SK-N-DZ (cell line): ENCODE measurements at regions not wholly inside any gene's neighbourhood (a gene's known extent, or its start where the extent isn't known, plus 50 kb on each side); places are given as distances from the start of the nearest gene placed in this dataset.

Experiments used
- DNase-seq: peaks from one replicate; pipeline ENCODE4 v3.0.0-alpha.2; 2015; ENCODE audit warnings: low spot score

DNA sequence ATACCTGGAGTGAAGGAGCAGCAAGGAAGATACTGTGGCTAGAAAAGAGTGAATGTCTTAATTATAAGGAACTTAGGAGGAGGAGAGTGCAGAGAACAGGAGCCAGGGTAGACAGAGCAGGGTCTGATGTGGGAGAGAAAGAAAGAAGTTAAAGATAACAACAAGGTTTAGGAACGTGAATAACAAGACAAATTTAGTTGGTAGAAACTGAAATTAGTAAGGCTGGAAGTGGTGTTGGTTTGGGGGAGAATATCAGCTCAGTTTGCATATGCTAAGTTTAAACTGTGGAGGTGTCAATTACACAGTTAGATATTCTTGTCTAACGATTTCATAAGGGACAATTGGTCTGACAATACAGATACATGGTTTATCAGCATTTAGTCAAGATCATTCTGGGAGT, 1123.7 kb upstream of the PABPC4L start:
- DNase-seq, result no peak

DNA sequence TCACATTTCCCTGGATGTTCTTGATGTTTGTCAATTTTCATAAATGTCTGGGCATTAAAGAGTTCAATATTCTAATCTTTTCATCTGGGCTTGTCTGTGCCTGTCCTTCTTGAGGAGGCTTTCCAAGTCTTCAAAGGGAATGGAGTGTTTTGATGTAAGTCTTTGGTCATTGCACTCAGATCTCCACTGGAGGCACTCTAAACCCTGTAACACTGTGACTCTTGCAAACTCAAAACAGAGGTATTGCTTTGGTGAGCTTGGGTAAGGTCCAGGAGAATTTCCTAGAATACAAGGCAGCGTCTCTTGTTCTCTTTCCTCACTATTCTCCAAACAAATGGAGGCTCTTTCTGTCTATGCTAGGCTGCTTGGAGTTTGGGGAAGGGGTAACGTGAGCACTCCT, 1118.1 kb upstream of the PABPC4L start:
- DNase-seq, result no peak

DNA sequence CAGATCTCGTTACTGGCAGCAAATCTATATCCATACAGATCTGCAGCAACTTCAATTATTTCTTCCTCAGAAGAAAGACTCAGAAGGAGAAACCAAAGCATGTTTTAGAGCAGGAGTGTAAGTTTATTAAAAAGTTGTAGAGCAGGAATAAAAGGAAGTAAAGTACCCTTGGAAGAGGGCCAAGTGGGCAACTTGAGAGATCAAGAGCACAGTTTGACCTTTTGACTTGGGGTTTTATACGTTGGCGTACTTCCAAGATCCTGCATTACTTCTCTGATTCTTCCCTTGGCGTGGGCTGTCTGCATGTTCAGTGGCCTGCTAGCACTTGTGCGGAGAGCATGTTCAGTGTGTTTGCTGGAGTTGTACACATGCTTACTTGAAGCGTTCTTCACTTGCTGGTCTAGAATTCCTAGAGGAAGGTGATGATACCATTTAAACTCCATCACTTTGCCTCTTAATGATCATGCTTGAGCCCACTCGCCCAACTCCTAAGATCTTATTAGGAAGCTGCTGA, 1114.7 kb upstream of the PABPC4L start:
- no peak for DNase-seq

DNA sequence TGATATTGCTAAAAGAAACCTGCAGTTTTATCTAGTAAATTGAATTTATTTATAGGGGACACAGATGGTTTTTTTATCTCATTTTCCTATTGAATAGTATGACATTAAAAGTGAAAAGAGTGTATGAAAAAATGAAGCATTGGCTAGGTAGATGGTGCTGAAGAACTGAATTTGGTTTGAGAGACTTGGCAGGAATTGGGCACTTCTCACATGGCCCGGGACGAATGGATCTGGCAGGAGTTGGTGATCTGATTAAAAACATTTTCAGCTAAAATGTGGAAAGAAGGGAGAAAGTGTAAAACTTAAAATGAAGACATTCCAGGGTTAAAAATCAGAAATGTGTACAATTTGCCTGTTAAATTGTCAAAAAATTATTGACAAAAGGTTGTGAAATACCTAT, 1088.5 kb upstream of the PABPC4L start:
- DNase-seq, result no peak

DNA sequence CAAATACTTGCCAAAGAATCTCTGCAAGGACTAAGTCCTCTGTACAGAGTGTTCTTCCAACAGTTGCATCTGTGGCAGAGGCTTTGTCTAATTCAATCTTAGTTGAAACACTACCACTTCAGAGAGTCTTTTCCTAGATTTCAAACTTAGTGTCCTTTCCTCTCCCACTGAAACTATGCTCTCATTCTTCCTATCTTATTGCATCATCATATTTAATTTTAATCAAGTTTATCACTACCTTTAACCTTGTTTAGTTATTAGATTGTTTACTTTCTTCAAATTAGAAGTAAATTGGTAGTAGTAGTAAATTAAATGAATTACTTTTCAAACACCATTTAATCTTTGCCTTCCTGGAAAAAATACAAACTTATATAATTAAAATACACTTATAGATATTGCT, 1082.3 kb upstream of the PABPC4L start:
- DNase-seq, result no peak

DNA sequence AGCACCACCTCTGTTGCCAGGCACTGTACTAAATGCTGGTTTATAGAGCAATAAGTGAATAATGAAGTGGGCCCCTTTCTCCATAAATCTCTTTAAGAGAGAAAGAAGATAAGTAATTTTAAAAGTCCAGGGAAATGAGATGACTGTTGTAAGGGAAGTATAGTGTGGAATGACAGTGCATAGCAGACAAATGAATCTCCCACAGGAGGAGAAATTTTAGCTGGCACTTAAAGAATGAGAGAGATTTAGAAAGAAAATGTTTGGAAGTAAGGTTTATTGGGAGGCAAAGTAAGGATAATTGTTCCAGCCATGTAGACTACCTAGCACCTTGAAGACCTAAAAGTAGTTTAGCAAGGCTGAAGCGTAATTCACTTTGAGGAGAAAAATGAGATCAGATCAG, 1081.1 kb upstream of the PABPC4L start:
- DNase-seq, result no peak

DNA sequence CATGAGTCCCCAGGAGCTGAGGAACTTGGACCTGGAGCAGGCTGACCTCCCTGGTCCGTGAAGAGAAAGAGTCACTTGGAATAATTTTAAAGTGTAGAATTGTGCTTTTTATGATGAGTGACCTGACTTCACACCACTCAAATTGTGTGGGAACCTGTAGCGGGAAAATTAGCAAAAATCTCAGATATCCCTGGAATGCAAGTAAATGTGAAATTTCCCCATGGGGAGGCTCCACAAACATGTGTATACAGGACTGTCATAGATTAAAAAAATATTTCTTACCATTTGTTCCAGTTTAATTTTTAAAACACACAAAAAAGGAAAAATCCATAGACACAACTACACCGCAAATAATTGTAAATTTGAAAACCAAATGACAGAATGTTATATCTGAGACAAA, 1079.6 kb upstream of the PABPC4L start:
- no peak for DNase-seq

DNA sequence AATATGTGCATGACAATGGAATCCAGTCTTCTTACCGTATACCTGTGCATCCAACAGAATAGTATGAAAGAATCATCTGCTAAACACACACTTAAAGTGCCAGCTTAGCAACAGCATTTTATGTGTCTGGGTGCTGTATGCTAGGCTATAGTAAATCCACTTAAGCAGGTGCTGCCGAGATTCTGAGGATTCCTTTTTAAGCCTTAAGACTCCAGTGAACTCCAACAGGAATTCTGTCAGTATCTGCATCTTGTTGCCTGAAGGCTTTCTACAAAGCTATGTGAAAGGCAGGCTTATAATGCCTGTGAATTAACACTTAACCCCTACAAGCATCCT, 1076.4 kb upstream of the PABPC4L start:
- no peak for DNase-seq

DNA sequence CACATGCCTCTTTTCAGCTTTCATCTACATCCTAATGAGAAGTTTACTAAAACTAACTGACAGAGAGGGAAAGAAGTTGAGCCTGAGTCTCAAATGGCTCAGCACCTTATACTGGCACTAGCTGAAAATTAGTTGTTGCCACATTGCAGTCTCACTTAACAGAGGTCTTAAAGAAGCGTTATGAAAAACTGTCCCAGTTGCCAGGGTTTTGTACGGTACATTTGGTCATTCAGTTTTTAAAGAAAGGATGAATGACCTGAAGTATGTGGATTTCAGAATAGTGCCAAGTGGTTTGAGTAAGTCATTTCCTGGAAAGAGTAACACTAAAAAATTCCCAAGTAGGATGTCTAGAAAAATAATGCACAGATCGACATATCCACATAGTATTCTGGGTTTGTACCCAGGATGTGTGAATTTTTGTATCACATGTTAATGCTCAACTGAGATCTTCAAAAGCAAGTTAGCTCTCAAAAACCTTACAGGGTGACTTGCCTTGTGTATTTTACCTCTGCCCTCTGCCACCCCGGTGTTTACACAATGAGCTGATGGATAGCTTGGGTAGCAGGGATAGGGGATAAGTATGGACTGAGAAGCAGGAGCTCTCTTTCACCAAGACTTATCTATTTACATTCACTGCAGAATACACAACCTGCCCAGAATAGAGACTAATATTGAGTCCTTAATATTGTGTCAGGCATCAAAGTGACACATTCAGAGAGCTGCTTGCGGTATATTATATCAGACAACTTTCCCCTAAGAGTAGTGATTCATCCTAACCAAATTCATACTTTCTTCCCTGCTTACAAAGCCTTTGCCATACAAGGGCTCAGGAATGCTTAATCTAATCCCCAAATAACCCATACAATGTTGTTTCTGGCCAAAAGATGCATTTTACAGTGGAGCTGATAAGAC, 1075.7 kb upstream of the PABPC4L start:
- DNase-seq, result no peak

DNA sequence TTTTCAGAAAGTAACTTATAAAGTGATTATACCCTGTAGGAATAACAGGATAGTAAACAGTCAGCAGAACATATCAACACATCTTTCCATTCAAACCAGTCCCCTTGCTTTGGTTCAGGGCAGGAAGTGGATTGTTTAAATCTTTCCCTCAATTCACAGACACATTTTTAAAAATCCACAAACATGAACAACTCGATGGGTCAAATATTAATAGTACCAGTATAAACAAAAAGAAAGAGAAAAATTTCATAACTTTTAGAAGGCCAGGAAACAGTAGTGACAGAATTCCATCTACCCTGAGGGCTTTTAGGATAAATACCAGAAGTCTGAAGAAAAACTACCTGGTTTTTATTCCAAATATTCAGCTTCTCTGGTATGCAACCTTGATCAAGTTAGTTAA, 1072.8 kb upstream of the PABPC4L start:
- DNase-seq, result no peak

DNA sequence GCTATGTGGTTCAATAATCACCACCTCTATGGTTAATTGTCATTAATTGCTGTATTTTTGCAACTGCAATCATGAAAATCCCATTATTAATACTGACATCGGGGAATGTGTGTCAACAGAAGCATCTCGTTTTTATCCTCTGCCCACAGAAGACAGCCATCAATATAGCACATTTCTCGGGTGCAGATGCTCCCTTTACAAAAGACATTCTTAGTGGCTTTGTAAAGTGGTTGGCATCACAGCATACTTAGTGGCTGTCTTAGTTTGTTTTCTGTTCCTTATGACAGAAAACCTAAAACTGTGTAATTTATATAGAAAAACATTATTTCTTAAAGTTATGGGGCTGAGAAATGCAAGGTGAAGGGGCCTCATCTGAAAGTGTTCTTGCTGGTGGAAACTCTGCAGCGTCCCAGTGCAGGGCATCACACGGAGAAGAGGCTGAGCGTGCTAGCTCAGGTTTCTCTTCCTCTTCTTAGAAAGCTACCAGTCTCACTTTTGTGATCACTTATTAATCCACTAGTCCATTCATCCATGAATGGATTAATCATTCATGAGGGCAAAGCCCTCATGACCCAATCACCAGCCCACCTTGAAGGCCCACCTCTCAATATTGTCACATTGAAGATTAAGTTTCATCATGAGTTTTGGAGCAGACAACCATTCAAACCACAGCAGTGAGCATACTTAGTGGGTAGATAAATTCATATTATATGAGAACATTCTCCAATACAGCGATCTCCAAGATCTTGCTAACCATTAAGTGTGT, 1067.7 kb upstream of the PABPC4L start:
- DNase-seq, result no peak

DNA sequence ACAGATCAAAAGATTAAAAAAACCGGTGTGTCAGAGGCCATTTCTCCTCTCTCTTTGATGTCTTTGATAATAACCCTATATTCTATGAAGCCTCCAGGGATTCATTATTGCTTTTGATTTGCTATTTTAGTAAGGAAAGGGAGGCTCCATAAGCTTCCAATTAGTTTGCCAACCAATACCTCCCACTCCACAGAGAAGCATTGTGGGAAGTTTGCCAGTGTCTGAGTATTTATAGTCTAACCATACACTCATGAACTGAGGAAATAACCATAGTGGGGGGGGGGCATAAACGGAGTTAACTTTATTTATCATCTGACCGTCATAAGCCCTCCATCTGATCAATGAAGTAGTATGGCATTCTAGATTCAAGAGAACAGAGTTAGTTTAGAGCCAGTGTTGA, 1066.8 kb upstream of the PABPC4L start:
- no peak for DNase-seq

DNA sequence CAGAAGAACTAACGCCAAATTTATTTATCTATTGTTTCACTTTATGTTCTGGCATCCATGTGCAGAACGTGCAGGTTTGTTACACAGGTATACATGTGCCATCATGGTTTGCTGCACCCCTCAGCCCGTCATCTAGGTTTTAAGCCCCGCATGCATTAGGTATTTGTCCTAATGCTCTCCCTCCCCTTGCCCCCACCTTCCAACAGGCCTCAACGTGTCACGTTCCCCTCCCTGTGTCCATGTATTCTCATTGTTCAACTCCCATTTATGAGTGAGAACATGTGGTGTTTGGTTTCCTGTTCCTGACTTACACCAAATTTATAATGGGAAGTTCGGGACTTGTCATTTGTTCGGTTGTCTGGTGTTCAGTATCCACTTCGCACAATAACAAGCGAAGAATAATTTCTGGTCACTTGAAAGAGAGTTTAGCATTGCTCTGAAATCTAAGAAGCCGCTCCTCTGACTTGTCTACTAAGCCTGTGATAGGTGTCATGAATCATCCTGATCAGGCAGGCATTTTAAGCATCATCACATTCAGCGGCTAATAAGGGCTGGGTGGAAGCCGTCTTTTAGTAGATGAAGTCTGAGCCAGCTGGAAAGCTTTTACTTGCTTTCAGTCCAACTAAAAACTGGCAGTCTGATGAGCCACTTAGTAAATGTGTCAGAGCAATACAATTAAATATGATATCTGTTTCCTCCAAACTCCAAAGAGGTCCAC, 1065.7 kb upstream of the PABPC4L start:
- no peak for DNase-seq

DNA sequence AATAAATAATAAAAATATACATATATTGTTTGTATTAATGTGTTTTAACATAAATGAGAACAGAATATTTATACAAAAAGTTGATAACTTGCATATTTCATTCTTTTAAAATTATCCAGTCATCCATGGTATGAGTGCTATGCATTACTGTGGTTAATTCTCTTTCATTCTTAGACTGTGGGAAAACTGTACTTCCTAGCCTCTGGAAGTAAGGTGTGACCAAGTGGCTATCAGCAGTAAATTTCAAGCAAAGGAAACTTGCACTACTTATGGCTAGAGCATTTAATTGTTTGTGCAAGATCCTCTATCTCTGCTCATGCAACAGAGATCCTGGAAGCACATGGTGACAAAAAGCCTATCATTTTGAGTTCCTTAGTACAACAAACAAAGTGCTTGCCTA, 1054.5 kb upstream of the PABPC4L start:
- DNase-seq, result no peak

DNA sequence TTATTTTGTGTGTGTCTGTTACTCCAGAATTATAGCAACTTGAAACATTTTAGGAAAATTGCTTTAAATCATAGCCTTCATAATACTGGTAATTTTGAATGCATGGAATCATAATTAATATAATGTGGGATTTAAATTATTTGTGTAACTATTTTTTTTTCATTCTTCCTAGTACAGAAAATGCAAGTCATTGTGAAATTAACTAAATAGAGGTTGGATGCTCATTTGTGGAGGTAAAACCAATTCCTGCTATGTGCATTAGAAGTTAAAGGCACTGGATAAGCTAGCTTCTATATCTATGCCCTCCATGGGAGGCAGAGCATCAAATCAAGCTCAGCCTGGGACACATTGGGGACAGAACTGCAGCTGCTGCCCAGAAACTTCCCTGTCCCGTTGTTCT, 1048.5 kb upstream of the PABPC4L start:
- no peak for DNase-seq

DNA sequence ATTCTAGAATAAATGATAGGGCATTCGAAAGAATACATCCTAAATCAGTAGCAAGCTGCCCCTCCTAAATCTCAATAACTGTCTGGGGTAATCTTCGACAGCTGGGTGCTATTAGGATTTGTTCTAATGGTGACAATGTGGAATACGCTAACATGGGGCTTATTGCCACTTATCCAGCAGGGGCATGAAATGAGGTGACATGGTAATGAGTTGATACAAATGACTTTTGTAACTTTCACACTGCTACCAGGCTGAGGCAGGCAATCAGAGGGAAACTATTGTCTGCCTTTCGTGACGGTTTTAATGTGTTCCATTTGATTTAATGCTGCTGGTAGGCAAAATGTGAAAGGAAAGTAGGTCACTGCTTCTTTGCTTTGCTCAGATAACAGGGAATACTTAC, 1047.4 kb upstream of the PABPC4L start:
- DNase-seq, result no peak

DNA sequence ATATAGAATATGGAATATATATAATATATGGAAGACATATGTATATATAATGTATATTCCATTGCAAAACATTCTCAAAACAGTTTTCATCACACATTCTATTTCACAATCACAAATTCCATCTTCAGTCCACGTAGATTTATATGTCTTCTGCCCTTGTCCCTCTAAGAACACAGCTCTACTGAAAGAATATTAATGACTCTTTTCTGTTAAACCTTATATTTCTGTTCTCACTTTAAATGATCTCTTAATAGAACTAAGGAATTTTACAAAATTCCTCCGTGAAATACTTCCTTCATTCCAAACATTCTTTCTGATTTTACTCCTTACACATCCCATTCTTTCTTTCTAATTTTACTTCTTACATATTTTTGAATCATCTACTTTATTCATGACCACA, 1043.1 kb upstream of the PABPC4L start:
- DNase-seq, result no peak

DNA sequence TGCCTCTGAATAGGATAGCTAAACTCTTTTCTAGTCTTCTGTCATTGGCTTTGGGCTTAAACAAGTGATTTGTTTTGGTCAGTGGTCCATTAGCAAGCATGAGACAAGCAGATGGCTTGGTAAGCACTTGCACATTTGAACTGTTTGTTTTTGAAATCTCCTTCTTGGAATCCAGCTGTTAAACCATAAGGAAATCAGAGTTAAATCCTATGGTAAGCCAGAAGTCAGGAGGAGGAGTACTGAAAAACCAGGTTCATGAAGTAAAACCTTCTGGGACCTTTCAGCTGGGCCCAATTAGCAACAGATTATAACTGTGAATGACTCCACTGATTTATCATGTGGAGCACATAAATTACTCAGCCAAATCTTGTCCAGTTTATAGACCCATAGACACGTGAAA, 1042.5 kb upstream of the PABPC4L start:
- DNase-seq, result no peak

DNA sequence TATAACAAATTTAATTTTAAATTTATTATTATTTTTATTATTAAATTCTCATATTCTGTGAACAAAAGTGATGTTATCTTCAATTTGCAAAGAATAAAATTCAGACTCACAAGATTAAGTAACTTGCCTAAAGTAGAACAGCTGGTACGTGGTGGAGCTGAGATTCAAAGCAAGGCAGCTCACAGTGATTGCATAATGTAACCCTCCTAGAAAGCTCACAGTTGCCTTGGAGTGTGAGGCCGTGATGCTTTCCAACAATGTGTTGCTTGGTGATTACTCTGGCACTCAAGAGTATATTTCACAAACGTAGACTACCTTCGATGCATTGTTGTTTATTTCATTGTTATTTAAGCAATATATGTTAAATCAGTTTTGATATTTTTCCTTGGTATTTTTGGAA, 1039.2 kb upstream of the PABPC4L start:
- DNase-seq, result no peak

DNA sequence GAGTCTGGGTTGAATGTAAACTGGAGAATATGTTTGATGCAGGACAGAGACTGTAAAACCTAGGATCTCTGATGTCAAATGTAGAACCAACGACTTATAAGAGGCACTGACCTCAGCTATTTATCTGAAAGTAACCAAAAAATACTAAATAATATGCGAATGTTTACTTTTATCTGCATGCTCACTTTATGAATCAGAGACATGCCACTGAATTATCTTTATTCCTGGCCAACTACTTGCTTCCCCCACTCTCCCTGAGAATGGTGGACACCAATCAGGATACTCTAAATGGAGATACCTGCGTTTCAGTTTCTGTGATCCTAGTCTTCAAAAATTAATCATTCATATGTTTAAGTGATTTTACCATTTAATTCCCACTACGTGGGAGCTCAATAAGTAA, 1038.4 kb upstream of the PABPC4L start:
- no peak for DNase-seq

DNA sequence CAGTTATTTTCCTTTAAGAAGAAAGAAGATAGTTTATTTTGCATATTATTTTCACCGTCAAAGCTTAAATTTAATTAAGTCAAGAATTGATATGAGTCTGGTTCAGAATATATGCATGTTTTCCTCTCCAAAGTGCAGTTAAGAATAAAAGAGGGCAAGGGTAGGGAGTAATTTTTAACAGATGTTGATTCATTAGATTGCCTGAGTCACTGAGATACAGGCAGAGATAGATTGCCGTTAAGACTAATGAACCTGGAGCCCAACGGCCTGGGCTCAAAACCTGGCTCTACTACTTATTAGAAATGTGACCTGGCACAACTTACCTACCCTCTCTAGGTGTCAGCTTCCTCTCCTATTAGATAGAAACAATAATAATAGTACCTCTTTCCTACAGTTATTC, 1037.4 kb upstream of the PABPC4L start:
- DNase-seq, result peak; percentile 22

DNA sequence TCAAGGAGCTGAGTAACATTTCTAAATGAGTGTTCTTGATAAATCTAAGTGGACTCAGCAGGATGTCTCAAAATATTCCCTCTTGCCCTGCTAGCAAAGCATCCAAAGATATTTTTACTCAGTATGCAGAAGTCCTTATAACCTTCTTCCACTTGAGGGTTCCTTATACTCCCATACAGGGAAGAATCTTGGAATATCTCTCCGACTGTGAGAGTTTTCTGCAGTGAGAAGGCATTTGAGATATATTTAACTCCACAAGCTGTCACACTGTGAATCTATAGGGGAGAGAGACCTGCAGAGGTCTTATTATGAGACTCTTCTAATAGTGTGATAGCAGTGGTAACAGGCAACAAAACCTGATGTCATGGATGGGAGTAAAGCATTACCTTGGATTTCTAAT, 1034.5 kb upstream of the PABPC4L start:
- DNase-seq, result no peak
